ENCODE measurements at regions not wholly inside any gene's neighbourhood (a gene's known extent, or its start where the extent isn't known, plus 50 kb on each side); places are given as distances from the start of the nearest gene placed in this dataset.

DNA sequence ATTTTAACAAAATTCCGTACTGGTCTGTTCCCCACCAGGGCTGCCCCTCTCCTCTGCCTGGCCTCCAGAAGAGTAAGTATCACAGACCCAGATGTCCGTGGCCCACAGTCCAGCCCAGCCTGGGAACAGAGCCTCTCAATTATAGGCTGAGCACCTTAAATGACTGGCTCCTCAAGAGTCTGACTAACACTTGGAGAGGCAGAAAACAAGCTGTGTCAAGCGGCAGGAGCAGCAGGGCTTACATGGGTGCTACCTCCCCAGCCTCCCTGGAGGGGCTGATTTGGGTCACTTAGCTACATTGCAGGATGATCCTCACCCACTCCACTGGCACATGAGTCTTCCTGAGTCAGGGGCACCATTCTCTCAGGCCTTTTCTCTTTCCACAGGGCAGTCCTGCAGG, 209.7 kb downstream of the COPRS start:
- Histone ChIP-seq H3K27ac (ENCODE audit: low read length in 2 of 2) (no peak overlapping the region), H3K4me2 (replicated peaks; ENCODE audit: low read depth, low read length, poor library complexity, severe bottlenecking) (no peak overlapping the region), H3K9ac (ENCODE audit: low read length) (no peak overlapping the region), H3K9me3 (ENCODE audit: control extremely low read depth in 1 of 3, control insufficient read depth in 2 of 3, insufficient read depth in 1 of 3, low read length in 2 of 3) (peaks cover 1 to 8% (median 7%) of the 10 kb centered on the region in 3 donors), H3K4me1 (ENCODE audit: control insufficient read depth in 2 of 2, insufficient read depth in 2 of 2, low read length in 2 of 2) (no peaks in the 10 kb centered on the region), H3K4me3 (ENCODE audit: control extremely low read depth in 1 of 5, extremely low read depth in 1 of 5, insufficient read depth in 1 of 5, low read depth in 2 of 5, low read length in 4 of 5) (no peak overlapping the region), H4K20me1 (ENCODE audit: control insufficient read depth, insufficient read depth, low read length, poor library complexity, severe bottlenecking) (no peaks in the 10 kb centered on the region), H3K36me3 (replicated peaks in 1 of 2; ENCODE audit: control extremely low read depth in 1 of 2, control insufficient read depth in 1 of 2, extremely low read depth in 1 of 2, insufficient read depth in 2 of 2, low read length in 1 of 2) (no peaks in the 10 kb centered on the region), H3K79me2 (ENCODE audit: control insufficient read depth, insufficient read depth, low read length) (no peaks in the 10 kb centered on the region), H3K27me3 (replicated peaks in 1 of 4; ENCODE audit: control extremely low read depth in 1 of 4, control insufficient read depth in 3 of 4, insufficient read depth in 4 of 4, low read length in 3 of 4) (no peaks in the 10 kb centered on the region), H2AFZ (ENCODE audit: insufficient read depth, low read depth, low read length, poor library complexity, severe bottlenecking) (no peak overlapping the region)
- ChIA-PET CTCF (no interaction called here), POLR2A (no interaction called here)
- ATAC-seq (ENCODE audit: low read depth), result no peak
- 87% methylated on average over 3 of the region's 3 CpGs for WGBS (ENCODE audit: insufficient coverage)
- H3K9me3 Mint-ChIP-seq (ENCODE audit: insufficient read depth), result peaks cover 9% of the 10 kb centered on the region
- no peak for DNase-seq
- no peak overlapping the region for H3K4me3 Mint-ChIP-seq
- intact Hi-C loops (cut with micrococcal nuclease), result no loop called here
- TF ChIP-seq, protein P1, sequence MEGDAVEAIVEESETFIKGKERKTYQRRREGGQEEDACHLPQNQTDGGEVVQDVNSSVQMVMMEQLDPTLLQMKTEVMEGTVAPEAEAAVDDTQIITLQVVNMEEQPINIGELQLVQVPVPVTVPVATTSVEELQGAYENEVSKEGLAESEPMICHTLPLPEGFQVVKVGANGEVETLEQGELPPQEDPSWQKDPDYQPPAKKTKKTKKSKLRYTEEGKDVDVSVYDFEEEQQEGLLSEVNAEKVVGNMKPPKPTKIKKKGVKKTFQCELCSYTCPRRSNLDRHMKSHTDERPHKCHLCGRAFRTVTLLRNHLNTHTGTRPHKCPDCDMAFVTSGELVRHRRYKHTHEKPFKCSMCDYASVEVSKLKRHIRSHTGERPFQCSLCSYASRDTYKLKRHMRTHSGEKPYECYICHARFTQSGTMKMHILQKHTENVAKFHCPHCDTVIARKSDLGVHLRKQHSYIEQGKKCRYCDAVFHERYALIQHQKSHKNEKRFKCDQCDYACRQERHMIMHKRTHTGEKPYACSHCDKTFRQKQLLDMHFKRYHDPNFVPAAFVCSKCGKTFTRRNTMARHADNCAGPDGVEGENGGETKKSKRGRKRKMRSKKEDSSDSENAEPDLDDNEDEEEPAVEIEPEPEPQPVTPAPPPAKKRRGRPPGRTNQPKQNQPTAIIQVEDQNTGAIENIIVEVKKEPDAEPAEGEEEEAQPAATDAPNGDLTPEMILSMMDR (IDR thresholded peaks at IDR 0.05), result no peak
- no peak for TF ChIP-seq EZH2 (IDR thresholded peaks at IDR 0.05; ENCODE audit: borderline replicate concordance, insufficient read depth, low read depth, low read length, poor library complexity, severe bottlenecking)
- H3K27me3 Mint-ChIP-seq, result peaks cover 15% of the 10 kb centered on the region
- H3K4me1 Mint-ChIP-seq, result no peaks in the 10 kb centered on the region
- no peak overlapping the region for H3K27ac Mint-ChIP-seq

DNA sequence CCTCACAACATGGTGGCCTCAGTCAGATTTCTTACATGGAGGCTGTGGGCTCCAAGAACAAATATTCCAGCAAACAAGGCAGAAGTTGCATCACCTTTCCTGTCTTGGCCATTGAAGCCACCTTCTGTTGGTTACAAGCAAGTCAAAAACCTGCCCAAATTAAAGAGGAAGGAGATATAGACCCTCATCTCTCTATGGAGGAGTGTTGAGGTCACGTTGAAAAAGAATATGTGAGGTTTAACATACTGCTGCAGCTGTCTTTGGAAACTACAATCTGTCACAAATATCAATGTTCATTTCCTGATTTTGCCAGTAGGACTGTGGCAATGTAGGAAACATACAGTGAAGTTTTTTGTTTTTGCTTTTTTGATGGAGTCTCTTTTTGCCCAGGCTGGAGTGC, 211.4 kb downstream of the COPRS start:
- no peak overlapping the region for H3K4me3 Mint-ChIP-seq
- Histone ChIP-seq H3K4me3 (ENCODE audit: control extremely low read depth in 1 of 5, extremely low read depth in 1 of 5, insufficient read depth in 1 of 5, low read depth in 2 of 5, low read length in 4 of 5) (no peak overlapping the region), H3K36me3 (replicated peaks in 1 of 2; ENCODE audit: control extremely low read depth in 1 of 2, control insufficient read depth in 1 of 2, extremely low read depth in 1 of 2, insufficient read depth in 2 of 2, low read length in 1 of 2) (no peaks in the 10 kb centered on the region), H3K9me3 (ENCODE audit: control extremely low read depth in 1 of 3, control insufficient read depth in 2 of 3, insufficient read depth in 1 of 3, low read length in 2 of 3) (peaks cover 1 to 12% (median 8%) of the 10 kb centered on the region in 3 donors), H3K4me1 (ENCODE audit: control insufficient read depth in 2 of 2, insufficient read depth in 2 of 2, low read length in 2 of 2) (no peaks in the 10 kb centered on the region), H2AFZ (ENCODE audit: insufficient read depth, low read depth, low read length, poor library complexity, severe bottlenecking) (no peak overlapping the region), H4K20me1 (ENCODE audit: control insufficient read depth, insufficient read depth, low read length, poor library complexity, severe bottlenecking) (no peaks in the 10 kb centered on the region), H3K4me2 (replicated peaks; ENCODE audit: low read depth, low read length, poor library complexity, severe bottlenecking) (no peak overlapping the region), H3K9ac (ENCODE audit: low read length) (no peak overlapping the region), H3K27ac (ENCODE audit: low read length in 2 of 2) (no peak overlapping the region), H3K79me2 (ENCODE audit: control insufficient read depth, insufficient read depth, low read length) (no peaks in the 10 kb centered on the region), H3K27me3 (replicated peaks in 1 of 4; ENCODE audit: control extremely low read depth in 1 of 4, control insufficient read depth in 3 of 4, insufficient read depth in 4 of 4, low read length in 3 of 4) (no peaks in the 10 kb centered on the region)
- no CpG with 5 or more reads among the region's 1 CpG for whole genome bisulfite sequencing (ENCODE audit: insufficient coverage)
- peaks cover 11% of the 10 kb centered on the region for H3K9me3 Mint-ChIP-seq (ENCODE audit: insufficient read depth)
- intact Hi-C loops (cut with micrococcal nuclease), result no loop called here
- no peak overlapping the region for H3K27ac Mint-ChIP-seq
- ChIA-PET POLR2A (no interaction called here), CTCF (no interaction called here)
- H3K27me3 Mint-ChIP-seq, result peaks cover 20% of the 10 kb centered on the region
- no peaks in the 10 kb centered on the region for H3K4me1 Mint-ChIP-seq
- DNase-seq, result no peak
- no peak for ATAC-seq (ENCODE audit: low read depth)
- TF ChIP-seq, protein P1 (IDR thresholded peaks at IDR 0.05), result no peak
- no peak for TF ChIP-seq EZH2 (IDR thresholded peaks at IDR 0.05; ENCODE audit: borderline replicate concordance, insufficient read depth, low read depth, low read length, poor library complexity, severe bottlenecking)
